Body of pancreas (tissue), 4 donors: ENCODE measurements at regions not wholly inside any gene's neighbourhood (a gene's known extent, or its start where the extent isn't known, plus 50 kb on each side); places are given as distances from the start of the nearest gene placed in this dataset.

Experiments used
- POLR2A ChIP-seq, 3 donors: fragments of 450-650 bp; IDR thresholded peaks; one replicate each; pipeline ENCODE4 v1.6.1; 2016; ENCODE audit warnings: antibody characterized with exemption in 3 of 3, mild to moderate bottlenecking in 2 of 3
- TF ChIP-seq, protein P1 (sequence below), 7 experiments: fragments of 450-650 bp in 4 of 7; fragments of 200-600 bp in 3 of 7; sonication (generic) in 3 of 7; IDR thresholded peaks; one replicate each; pipeline ENCODE4 v1.5.1; 2016 to 2019; ENCODE audit warnings: antibody characterized with exemption in 7 of 7

DNA sequence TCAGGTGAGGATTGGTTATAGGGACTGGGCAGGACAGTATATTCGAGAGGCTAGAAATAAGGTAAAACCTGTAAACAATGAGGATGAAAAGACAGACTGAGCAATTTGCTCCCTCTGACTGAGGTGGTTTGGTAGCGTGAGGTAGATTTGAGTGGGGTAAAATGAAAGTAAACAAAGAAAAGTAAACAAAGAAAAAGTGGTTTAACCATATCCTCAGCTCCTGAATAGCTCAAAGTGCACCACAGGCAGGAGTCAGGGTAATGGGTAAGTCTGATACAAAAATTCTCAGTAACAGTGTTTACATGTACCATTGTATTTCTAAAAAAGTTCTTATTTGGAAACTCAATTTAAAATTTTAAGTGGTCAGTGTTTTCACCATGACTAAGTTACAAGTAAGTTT, 203.1 kb upstream of the ARRDC3 start:
- TF ChIP-seq, protein P1, sequence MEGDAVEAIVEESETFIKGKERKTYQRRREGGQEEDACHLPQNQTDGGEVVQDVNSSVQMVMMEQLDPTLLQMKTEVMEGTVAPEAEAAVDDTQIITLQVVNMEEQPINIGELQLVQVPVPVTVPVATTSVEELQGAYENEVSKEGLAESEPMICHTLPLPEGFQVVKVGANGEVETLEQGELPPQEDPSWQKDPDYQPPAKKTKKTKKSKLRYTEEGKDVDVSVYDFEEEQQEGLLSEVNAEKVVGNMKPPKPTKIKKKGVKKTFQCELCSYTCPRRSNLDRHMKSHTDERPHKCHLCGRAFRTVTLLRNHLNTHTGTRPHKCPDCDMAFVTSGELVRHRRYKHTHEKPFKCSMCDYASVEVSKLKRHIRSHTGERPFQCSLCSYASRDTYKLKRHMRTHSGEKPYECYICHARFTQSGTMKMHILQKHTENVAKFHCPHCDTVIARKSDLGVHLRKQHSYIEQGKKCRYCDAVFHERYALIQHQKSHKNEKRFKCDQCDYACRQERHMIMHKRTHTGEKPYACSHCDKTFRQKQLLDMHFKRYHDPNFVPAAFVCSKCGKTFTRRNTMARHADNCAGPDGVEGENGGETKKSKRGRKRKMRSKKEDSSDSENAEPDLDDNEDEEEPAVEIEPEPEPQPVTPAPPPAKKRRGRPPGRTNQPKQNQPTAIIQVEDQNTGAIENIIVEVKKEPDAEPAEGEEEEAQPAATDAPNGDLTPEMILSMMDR (IDR thresholded peaks at IDR 0.05): no peak
- TF ChIP-seq POLR2A (IDR thresholded peaks at IDR 0.05): no peak
